H4 (cell line): ENCODE measurements at regions not wholly inside any gene's neighbourhood (a gene's known extent, or its start where the extent isn't known, plus 50 kb on each side); places are given as distances from the start of the nearest gene placed in this dataset.
"Not testable (repeated sequence)": the region's sequence is repeated elsewhere in the genome, so short reads cannot be mapped to it uniquely, and the experiment has no call there.

Experiments
- DNase-seq: peaks from one replicate; pipeline ENCODE4 v3.0.0-alpha.2; 2015; ENCODE audit warnings: low spot score

DNA sequence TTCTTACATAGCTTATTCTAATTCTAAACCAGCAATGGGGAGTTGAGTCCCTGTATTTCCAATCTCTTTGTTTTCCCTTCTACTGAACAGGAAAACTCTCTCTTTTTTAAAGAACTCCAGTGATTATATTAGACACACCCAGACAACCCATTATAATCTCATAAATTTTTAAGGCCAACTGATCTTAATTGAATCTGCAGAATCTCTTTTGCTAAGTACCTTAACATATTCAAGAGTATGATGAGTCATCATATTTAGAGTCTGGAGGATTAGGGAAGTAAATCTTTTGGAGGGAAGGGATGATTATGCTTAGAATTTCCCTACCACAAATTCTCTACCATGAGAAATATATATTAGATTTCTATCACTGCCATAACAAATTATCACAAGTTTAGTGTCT, 705.1 kb downstream of the CENPC start:
- DNase-seq, result no peak

DNA sequence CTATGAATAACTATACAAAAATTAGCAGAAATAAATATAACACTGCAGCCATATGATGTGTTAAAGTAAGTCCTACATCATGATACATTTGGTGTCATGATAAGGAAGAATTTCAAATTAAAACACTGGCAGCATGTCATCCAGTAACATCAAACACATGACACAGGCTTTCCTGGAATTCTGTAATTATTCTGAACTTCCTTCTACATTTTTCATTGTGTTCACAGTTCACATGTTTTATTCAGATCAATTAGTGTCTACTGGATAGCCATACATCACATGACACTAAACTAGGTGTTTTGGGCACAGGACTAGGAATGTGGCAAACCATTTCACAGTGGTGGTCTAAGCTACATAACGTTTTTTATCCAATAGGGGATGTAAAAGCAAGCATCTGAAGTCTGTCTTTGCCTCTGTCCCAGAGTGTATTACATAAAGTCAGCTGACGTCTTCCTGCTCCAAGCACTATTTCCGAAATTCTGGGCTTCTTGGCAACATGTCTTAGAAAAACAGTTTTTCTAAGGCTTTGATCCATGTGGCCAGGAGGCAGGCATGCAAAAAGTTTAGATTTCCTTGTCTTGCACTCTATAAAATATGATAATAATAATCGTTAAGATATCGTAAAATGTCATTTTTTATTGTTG, 707.9 kb downstream of the CENPC start:
- DNase-seq, result no peak

DNA sequence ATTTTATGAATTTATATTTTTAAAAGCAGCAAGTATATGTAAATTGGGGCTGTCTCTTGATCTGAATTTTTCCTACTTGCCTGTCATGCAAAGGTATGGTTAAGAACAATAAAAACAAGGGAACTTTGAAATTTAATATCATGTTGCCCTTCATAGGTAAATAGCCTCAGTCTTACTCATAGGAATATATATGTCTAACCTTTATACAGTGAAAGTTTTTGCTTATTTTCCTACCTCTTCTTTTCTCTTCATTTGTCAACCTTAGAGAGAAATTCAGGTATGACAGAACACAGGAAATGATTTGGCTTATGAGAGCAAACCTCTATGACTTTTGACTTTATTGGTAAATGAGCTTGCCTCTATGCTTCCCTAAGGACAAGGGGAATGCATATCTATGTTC, 716.0 kb downstream of the CENPC start:
- DNase-seq, result no peak

DNA sequence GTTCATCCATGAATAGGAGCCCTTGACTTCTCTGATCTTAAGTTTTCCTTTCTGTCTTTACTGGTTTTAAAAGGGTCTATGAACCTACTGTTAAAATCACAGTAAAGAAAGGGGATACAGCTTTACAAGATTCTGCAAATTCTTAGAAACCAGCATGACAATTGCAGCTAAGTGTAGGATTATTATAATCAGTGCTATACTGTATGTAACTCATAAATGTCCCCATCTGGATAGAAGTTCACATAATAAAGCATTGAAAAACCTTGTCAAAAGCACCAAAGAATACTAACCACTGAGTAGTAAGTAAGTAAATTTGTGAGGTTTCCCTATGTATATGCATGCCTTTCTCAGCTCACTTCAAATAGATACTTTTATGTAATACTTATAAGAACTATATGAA, 724.6 kb downstream of the CENPC start:
- no peak for DNase-seq

DNA sequence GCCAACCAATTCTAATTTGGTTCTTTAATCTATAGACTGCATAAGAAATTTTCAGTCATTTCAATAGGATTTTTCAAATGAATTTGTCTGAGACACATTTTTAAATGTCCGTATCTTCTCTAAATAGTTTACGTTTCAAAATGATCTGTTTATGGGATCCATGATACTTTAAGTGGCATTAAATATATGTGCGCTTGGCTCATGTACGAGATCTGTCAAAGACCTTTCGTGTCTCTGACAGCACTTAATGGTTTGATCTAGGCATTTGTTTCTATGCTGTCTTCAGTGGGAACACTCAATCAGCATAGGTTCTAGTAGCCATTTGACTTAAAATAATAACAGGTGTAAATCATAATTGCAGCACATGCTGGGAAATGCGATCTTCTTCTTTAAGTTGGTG, 731.0 kb downstream of the CENPC start:
- DNase-seq, result no peak

DNA sequence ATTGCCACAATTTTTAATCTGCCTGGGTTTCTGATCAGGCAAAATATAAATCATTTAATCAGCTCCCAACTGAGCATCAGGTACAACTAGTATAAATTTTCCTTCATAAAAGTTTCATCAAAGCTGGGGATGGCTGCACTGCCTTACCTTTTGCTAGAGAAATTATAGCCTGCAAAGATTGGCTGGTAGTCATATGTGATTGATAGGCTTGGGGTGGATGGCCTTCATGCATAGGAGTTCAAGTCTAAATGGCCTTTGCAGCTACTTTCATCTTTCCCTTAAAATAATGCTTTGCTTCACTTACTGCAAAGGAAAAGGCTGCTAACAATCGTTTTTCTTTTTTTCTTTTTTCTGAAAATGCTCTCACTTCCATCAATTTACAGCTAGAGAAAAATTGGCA, 739.7 kb downstream of the CENPC start:
- DNase-seq, result no peak

DNA sequence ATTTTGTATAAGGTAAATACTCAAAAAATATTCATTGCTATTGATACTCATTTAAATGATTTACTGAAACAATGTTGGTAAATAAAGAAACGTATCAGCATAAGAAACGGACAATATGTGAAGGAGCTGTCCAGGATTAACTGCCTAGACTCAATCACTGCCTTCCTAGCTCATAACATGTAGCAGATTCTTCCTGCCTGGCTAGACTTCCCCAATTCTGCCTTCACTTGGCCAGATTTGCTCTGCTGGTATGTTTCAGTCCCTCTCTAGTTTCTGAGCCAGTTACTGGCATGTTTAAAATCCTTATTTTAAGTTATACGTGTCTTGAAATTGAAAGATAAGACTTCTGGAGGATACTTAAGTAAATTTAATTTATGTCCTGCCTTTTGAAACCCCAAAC, 740.3 kb downstream of the CENPC start:
- no peak for DNase-seq

DNA sequence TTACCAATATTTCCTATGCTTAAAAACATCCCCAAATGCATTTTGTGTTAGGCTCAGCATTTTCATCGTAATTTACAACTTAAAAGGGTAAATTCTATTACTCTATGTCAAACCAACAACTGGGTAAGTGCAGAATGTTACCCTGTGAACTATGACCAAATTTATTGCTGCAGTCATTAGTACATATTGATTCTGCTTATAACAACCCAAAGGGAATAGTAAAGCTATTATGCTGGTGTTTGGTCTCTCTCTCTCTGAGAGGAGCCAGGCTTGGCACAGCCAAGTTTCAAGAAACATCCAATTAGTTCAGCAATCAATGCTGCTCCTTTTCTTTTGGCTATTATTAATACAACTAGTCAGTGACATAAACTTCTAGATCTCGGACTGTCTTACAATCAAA, 747.7 kb downstream of the CENPC start:
- no peak for DNase-seq

DNA sequence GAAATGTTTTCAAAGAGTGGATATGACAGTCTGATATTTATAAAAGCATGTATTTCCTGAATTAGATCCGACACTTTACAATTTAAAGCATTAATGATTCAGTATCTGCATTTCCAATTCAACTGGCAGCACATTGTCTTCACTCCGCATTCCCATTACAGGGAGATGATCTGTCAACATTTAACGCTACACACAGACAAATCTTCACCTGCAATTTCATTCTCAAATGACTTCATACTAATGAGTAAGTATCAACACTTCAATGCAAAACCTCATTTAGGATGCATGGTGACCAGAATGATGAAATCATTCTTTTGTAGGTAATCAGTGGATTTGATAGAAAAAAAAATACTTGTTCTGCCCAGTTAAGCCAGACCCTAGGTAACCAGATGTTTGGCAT, 749.6 kb downstream of the CENPC start:
- no peak for DNase-seq

DNA sequence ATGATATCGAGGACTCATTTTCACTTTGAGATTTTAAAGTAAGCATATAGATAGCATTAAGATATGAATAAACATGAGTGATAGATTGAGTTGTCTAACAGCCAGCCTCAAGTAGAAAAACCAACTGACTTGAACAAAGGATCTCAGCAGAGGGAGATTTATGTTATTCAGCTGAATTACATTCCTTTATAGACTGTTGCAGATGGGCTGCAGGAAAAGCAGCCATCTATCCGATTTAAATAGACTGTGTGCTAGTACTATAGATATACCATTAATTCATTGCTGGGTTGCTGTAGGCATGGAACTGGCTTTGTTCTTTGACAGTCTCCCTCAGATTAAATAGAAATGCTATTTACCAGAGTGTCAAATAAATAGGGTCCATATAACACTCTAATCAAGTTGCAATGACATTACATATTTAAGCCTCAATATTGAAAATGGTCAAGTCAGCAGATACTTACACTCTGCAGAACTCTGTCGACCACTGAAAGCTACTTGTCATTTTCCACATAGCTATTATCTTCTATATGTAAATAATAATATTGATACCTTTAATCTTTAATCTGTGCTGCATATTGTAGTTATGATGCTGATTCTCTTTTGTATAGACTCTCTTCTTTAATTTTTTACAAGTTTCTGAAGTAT, 750.8 kb downstream of the CENPC start:
- DNase-seq, result no peak

DNA sequence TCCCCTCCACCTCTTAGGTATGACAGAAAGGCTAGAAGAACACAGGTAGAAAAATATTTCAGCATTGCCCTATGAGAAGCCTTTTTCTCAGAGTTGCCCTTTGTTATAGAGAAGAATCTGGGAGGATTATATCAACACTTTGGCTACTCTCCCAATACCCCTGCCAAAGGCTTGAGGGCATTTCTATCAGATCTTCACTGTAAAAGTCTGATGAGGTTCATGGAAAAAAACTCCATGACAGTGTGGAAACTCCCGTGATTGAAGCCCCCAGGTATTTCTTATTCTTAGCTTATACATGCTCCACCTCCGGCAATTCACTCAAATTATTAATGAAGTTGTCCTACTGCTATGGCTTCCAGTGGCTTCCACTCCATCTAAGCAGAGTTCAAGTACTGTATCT, 753.6 kb downstream of the CENPC start:
- DNase-seq, result no peak

DNA sequence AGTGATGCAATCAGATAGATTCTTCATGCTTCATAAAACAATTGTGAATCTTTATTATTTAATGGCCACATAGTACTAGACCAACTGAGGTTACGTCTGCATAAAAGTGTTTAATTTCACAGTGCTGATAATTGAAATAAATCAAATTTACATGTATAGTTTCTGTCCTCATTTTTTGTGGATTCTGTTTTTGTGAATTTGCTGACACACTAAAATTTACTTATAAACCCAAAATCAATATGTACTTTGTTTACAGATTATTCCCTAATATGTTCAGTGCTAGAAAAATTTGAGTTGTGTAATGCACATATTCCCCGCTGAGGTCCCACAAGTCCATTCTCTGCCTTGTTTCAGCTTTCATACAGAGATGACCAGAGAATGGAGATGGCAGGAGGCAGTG, 759.8 kb downstream of the CENPC start:
- DNase-seq, result no peak

DNA sequence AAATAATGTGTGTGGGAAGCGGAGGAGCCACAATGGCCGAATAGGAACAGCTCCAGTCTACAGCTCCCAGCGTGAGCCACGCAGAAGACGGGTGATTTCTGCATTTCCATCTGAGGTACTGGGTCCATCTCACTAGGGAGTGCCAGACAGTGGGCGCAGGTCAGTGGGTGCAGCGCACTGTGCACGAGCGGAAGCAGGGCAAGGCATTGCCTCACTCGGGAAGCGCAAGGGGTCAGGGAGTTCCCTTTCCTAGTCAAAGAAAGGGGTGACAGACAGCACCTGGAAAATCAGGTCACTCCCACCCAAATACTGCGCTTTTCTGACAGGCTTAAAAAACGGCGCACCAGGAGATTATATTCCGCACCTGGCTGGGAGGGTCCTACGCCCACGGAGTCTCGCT, 762.6 kb downstream of the CENPC start:
- DNase-seq, result not testable (repeated sequence)

DNA sequence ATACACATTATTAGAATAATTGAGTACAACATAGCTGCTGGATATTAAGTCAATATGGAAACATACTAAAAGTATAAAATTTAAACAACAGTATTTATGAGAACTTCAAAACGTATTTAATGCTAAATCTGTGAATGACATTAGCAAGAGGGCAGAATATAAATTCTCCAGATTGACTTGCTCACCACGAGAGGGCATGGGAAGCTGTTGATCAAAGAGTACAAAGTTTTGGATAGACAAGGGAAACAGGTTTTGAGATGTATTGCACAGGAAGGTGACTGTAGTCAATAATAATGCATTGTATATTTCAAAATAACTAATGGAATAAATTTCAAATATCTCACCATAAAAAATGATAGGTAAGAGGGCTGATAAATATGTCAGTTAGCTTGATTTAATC, 768.2 kb downstream of the CENPC start:
- DNase-seq, result no peak

DNA sequence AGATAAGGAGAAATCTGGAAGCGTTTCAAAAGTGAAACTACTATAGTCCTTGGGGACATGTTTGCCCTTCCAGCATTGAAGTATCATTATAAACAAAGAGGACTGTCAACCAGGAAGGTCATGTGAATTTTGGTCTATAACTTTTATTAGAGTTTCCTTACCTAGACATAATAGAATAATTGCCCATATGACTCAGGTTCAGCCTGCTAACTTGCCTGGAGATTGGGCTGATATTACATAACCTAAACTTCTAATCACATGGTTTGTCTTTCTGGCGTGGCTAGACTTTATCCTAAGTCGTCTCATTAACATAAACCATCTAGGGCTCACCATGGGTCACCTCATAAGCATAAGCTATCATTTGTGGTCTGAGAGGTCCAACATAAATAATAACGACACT, 775.9 kb downstream of the CENPC start:
- peak; percentile 58 for DNase-seq

DNA sequence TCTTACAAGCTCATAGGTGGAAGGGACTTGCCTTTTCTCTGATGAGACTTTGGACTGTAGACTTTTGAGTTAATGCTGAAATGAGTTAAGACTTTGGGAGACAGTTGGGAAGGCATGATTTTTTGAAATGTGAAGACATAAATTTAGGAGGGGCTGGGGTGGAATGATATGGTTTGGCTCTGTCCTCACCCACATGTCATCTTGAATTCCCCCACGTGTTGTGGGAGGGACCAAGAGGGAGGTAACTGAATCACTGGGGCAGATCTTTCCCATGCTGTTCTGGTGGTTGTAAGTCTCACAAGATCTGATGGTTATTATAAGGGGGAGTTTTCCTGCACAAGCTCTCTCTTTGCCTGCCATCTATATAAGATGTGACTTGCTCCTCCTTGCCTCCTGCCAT, 777.9 kb downstream of the CENPC start:
- no peak for DNase-seq

DNA sequence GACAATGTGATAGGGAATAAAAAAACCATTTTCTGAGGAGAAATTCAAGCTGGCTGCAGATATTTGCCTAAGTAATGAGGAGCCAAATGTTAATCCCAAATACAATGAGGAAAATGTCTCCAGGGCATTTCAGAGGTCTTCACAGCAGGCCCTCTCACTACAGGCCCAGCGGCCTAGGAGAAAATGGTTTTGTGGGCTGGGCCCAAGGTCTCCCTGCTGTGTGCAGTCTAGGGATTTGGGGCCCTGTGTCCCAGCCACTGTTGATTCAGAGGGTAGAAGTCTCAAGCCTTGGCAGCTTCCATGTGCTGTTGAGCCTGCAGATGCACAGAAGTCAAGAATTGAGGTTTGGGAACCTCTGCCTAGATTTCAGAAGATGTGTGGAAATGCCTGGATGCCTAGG, 778.7 kb downstream of the CENPC start:
- DNase-seq, result no peak

DNA sequence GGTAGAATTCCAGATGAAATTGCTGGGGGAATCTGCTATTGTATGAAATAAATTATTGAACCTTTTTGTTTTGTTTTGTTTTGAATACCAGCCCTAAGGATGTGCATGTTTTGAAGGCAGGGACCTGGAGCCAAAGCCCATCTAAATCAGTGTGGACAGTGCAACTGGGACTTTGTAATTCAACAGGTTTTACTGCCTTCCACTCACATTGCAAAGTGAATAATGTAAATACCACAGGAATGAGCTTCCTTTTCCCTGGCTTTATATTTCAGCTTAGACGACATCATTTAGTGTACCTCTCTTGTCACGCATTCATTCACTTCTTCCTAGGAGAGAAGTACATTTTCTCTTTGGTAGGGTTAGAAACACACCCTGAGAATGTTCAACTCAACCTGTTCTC, 795.0 kb downstream of the CENPC start:
- peak; percentile 39 for DNase-seq

DNA sequence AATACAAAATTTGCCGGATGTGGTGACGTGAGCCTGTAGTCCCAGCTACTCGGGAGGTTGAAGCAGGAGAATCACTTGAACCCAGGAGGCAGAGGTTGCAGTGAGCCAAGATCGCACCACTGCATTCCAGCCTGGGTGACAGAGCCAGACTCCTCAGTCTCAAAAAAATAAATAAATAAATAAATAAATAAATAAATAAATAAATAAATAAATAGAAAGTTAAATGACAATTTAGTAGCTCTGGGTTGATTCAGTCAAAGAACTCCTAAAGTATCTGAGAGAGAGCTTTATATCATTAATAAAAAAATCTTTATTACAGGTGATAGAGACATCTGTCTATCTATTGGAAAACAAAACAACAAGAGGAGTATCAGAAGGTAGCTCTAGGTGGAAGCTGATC, 798.4 kb downstream of the CENPC start:
- not testable (repeated sequence) for DNase-seq

DNA sequence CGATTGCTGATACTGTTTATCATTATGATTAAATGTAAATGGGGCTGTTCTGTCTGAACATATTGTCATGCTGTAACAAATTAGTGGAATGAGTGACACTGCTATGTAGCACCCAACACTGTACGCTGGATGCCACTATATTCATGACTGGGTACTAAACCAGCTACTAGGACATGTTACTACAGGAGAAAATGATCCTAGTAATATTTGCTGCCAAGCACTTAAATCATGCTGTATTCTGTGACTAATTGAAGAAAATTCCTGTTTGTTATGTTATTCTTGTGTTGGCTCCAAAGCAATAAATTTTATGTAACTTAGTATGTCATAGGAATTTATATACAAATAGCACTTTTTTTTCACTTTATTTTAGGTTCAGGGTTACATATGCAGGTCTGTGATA, 804.2 kb downstream of the CENPC start:
- DNase-seq, result no peak

DNA sequence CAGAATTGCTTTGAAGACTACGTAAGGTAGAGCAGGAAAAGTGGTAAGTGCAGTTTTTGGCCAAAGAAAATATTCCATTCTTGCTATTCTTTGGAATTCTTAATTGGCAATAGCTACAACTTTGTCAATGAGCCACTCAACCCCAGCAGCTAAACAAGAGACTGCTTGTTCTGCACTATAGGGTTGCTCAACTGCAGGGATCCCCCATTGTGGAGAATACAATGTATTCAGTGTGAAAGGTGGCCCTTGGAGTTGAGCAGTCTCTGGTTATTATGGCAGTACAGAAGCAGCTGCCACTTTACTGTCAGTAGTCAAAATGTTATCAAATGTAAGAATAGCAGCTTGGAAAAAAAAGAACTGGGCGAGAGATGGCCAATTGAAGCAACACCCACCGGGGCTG, 808.7 kb downstream of the CENPC start:
- no peak for DNase-seq

DNA sequence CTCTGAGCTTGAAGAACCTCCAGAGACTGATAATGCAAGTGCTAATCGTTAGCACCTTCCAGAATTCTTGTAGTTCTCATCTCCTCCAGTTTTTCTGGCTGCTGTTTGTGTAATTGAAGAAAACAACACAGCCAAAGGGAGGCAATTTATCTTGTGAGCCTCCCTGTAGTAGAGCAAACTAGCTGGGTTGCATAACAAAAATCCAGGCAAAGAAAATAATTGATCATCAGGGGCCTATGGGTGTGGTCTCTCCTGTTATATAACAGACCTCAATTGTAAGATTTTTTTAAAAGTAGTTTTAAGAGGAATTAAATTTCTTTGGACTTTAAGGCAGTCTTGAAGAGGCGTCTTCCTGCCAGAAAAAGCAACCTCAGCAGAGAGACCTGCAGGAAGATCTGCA, 817.0 kb downstream of the CENPC start:
- DNase-seq, result no peak

DNA sequence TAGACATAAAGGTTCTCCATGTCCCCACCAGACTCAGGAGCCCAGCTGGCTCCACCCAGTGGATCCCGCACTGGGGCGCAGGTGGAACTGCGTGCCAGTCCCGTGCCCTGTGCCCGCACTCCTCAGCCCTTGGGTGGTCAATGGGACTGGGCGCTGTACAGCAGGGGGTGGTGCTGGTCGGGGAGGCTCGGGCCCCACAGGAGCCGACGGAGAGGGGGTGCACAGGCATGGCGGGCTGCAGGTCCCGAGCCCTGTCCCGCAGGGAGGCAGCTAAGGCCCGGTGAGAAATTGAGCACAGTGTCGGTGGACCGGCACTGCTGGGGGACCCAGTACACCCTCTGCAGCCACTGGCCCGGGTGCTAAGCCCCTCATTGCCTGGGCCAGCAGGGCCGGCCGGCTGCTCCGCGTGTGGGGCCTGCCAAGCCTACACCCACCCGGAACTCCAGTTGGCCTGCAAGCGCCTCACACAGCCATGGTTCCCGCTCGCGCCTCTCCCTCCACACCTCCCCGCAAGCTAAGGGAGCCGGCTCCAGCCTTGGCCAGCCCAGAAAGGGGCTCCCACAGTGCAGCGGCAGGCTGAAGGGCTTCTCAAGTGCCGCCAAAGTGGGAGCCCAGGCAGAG, 832.9 kb downstream of the CENPC start:
- DNase-seq, result not testable (repeated sequence)

DNA sequence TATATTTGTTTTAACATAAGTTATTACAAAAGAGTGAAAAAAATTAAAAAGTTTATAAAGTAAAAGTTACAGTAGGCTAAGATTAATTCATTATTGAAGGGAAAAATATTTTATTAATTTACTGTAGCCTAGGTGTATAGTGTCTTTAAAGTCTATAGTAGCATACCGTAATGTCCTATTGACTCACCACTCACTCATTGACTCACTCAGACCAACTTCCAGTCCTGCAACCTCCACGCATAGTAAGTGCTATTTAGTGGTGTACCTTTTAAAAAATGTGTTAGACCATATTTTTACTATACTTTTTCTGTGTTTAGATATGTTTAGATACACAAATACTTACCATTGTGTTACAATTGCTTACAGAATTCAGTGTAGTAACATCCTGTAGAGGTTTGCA, 841.1 kb downstream of the CENPC start:
- no peak for DNase-seq
